Left ventricle myocardium inferior (tissue), 1 donor: ENCODE measurements at regions not wholly inside any gene's neighbourhood (a gene's known extent, or its start where the extent isn't known, plus 50 kb on each side); places are given as distances from the start of the nearest gene placed in this dataset.

ENCODE experiments used
- DNase-seq: peaks from one replicate; pipeline ENCODE4 v3.0.0-alpha.2; 2020
- H3K27ac ChIP-seq: fragments of 200-600 bp; replicated peaks from 2 replicates; pipeline ENCODE4 v1.8.0; 2021
- H3K27me3 ChIP-seq: fragments of 200-600 bp; 2 replicates; pipeline ENCODE4 v1.8.0; 2021; ENCODE audit warnings: low read depth
- H3K36me3 ChIP-seq: fragments of 200-600 bp; 2 replicates; pipeline ENCODE4 v1.8.0; 2021
- H3K4me1 ChIP-seq: fragments of 200-600 bp; 2 replicates; pipeline ENCODE4 v1.8.0; 2021
- H3K4me3 ChIP-seq: fragments of 200-600 bp; 2 replicates; pipeline ENCODE4 v1.8.0; 2021; ENCODE audit warnings: mild to moderate bottlenecking, moderate library complexity
- H3K9me3 ChIP-seq: fragments of 200-600 bp; replicated peaks from 2 replicates; pipeline ENCODE4 v1.8.0; 2021
- intact Hi-C: fragments of 100-400 bp; cut with micrococcal nuclease; formaldehyde crosslinking; loops from one replicate; pipeline ENCODE4 v1.11.0; 2022
- TF ChIP-seq, protein P1 (sequence below): fragments of 200-600 bp; IDR thresholded peaks from 2 replicates; pipeline ENCODE4 v1.8.0; 2021; ENCODE audit warnings: antibody characterized with exemption, mild to moderate bottlenecking, borderline replicate concordance
- donor health status: DM: no; HTN: yes; CAD: no; lungs with severe emphysema.

DNA sequence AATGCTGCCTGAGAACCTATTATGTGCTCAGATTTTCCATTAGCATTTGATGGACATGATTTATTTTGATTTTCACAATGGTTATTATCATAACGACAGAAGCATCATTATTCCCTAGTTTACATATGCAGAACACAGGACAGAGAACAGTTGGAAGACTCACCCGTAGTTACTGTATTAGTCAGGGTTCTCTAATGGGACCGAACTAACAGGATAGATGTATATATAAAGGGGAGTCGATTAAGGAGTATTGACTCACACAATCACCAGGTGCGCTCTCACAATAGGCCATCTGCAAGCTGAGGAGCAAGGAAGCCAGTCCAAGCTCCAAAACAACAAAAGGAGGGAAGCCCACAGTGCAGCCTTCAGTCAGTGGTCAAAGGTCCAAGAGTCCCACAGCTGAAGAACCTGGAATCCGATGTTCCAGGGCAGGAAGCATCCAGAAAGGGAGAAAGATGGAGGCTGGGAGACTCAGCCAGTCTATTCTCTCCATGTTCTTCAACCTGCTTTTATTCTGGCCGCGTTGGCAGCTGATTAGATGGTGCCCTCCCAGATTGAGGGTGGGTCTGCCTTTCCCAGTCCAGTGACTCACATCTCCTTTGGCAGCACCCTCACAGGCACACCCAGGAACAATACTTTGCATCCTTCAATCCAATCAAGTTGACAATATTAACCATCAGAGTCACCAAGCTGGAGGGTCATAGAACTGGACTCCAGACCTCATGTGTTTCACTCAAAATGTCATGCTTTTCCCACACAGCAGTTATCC is 92.7 kb upstream of the XYLT1 start:
- TF ChIP-seq, protein P1, sequence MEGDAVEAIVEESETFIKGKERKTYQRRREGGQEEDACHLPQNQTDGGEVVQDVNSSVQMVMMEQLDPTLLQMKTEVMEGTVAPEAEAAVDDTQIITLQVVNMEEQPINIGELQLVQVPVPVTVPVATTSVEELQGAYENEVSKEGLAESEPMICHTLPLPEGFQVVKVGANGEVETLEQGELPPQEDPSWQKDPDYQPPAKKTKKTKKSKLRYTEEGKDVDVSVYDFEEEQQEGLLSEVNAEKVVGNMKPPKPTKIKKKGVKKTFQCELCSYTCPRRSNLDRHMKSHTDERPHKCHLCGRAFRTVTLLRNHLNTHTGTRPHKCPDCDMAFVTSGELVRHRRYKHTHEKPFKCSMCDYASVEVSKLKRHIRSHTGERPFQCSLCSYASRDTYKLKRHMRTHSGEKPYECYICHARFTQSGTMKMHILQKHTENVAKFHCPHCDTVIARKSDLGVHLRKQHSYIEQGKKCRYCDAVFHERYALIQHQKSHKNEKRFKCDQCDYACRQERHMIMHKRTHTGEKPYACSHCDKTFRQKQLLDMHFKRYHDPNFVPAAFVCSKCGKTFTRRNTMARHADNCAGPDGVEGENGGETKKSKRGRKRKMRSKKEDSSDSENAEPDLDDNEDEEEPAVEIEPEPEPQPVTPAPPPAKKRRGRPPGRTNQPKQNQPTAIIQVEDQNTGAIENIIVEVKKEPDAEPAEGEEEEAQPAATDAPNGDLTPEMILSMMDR = no peak
- Histone ChIP-seq H3K4me3 (no peak overlapping the region), H3K36me3 (no peaks in the 10 kb centered on the region), H3K27ac (no peak overlapping the region), H3K4me1 (no peaks in the 10 kb centered on the region), H3K27me3 (peaks cover 76% of the 10 kb centered on the region), H3K9me3 (peaks cover 5% of the 10 kb centered on the region)
- intact Hi-C loops = no loop called here
- no peak for DNase-seq

DNA sequence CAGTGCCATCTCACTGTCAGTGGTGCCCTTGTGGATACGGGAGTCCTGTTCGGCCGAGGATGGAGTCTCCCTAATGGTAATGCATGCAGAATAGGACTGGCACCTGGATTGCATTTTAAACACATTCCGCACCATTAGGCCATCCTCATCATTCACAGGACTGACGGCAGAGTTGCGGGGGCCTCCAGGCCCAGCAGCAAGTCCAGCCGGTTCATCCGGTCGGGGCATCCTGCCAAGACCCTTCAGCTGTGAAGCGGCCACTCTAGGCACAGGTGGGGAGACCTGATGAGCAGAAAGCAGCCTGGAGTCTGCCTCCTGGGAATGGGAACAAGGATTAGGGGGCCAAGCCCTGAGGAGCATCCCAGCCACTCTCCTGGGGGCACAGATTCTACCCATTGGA is 90.3 kb upstream of the XYLT1 start:
- H3K4me3 ChIP-seq = no peak overlapping the region

DNA sequence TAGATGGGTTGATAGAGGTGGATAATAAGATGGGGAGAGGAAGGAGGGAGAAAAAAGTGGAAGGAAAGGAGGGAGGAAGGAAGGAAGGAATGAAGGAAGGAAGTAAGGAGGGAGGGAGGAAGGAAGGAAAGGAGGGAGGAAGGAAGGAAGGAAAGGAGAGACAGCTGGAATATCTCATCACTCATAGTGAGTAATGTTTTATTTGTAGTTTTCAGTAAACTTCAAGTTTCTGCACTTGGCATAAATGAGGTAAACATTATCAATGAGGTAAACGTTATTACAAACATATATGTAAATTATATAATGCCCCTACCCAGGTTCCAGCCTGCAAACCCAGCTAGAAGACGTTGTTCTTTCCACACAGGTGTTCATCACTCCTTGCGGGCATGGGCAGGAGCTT is 89.8 kb upstream of the XYLT1 start:
- Histone ChIP-seq H3K36me3 (no peaks in the 10 kb centered on the region), H3K9me3 (no peaks in the 10 kb centered on the region), H3K4me1 (no peaks in the 10 kb centered on the region), H3K4me3 (no peak overlapping the region), H3K27ac (no peak overlapping the region), H3K27me3 (peaks cover 82% of the 10 kb centered on the region)
- TF ChIP-seq, protein P1 = no peak
- no peak for DNase-seq
- intact Hi-C loops = no loop called here

More for the DNA sequence above, 90.3 kb upstream of the XYLT1 start:
- Histone ChIP-seq H3K27ac (no peak overlapping the region), H3K4me1 (no peaks in the 10 kb centered on the region), H3K36me3 (no peaks in the 10 kb centered on the region), H3K27me3 (peaks cover 82% of the 10 kb centered on the region), H3K9me3 (peaks cover 5% of the 10 kb centered on the region)
- DNase-seq = no peak
- TF ChIP-seq, protein P1 = no peak
- intact Hi-C loops = no loop called here

DNA sequence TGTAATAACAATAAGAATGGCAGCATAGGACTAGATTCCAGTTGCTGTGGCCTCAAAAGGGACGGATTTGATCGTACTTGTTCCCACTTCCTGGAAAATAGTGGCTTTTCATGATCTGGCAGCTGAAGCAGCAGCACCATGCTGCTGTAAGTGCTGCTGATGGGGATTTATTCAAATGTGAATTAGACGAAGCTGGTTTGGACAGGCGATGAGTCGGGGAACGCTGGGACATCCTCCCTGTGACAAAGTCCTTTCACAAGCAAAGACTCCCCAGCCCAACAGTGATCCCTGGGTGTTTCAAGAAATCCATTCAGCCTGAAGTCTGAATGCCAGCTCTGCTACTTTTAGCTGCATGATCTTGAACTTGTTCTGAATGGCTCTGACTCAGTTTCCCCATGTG is 88.6 kb upstream of the XYLT1 start:
- intact Hi-C loops = no loop called here
- DNase-seq = no peak
- TF ChIP-seq, protein P1 = no peak
- peaks cover 85% of the 10 kb centered on the region for H3K27me3 ChIP-seq
- no peaks in the 10 kb centered on the region for H3K4me1 ChIP-seq
- H3K27ac ChIP-seq = no peak overlapping the region
- no peaks in the 10 kb centered on the region for H3K9me3 ChIP-seq
- no peaks in the 10 kb centered on the region for H3K36me3 ChIP-seq
- no peak overlapping the region for H3K4me3 ChIP-seq

DNA sequence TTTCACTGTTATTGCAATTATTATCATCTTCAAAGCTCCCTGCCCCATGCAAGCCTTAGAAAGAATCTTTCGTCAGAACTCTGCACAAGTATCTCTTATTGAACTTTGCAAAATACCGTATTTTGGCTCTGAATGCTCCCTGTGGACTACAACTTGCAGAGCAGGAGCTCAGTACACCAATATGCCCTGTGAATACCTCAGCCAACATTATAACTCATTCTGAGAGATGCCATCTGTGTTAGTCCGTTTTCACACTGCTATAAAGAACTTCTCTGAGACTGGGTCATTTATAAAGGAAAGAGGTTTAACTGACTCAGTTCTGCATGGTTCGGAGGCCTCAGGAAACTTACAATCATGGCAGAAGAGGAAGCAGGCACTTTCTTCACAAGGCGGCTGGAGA is 87.2 kb upstream of the XYLT1 start:
- Histone ChIP-seq H3K27ac (no peak overlapping the region), H3K4me1 (no peaks in the 10 kb centered on the region), H3K9me3 (no peaks in the 10 kb centered on the region), H3K4me3 (no peak overlapping the region), H3K36me3 (no peaks in the 10 kb centered on the region), H3K27me3 (peaks cover 94% of the 10 kb centered on the region)
- TF ChIP-seq, protein P1 = no peak
- DNase-seq = no peak
- intact Hi-C loops = no loop called here
